Osteocyte (in vitro differentiated cells): ENCODE measurements at regions not wholly inside any gene's neighbourhood (a gene's known extent, or its start where the extent isn't known, plus 50 kb on each side); places are given as distances from the start of the nearest gene placed in this dataset.

Experiments
- DNase-seq: peaks from one replicate; pipeline ENCODE4 v3.0.0; 2021; ENCODE audit warnings: mixed read lengths; ENCODE audit not compliant: unreplicated experiment; ENCODE audit errors: extremely low spot score
- H3K27ac Mint-ChIP-seq: one replicate; pipeline ENCODE4 v1.8.0; 2021; ENCODE audit warnings: mild to moderate bottlenecking, mixed read lengths; ENCODE audit not compliant: unreplicated experiment
- H3K27me3 Mint-ChIP-seq: one replicate; pipeline ENCODE4 v1.8.0; 2021; ENCODE audit warnings: mixed read lengths; ENCODE audit not compliant: unreplicated experiment
- H3K36me3 Mint-ChIP-seq: one replicate; pipeline ENCODE4 v1.8.0; 2021; ENCODE audit warnings: mixed read lengths; ENCODE audit not compliant: unreplicated experiment
- H3K4me1 Mint-ChIP-seq: one replicate; pipeline ENCODE4 v1.8.0; 2021; ENCODE audit warnings: mixed read lengths; ENCODE audit not compliant: unreplicated experiment
- H3K4me3 Mint-ChIP-seq: one replicate; pipeline ENCODE4 v1.8.0; 2021; ENCODE audit warnings: mild to moderate bottlenecking, moderate library complexity, mixed read lengths; ENCODE audit not compliant: unreplicated experiment
- H3K9me3 Mint-ChIP-seq: one replicate; pipeline ENCODE4 v1.8.0; 2021; ENCODE audit warnings: mixed read lengths; ENCODE audit not compliant: unreplicated experiment
- CTCF ChIP-seq: fragments of 200-600 bp; sonication (generic); IDR thresholded peaks from 2 replicates; pipeline ENCODE4 v1.5.0; 2021; ENCODE audit warnings: antibody characterized with exemption, mild to moderate bottlenecking, moderate library complexity

GRCh38 chr22:19634226-19634975 lies 79.9 kb upstream of the SEPTIN5 start:
- peak; percentile 74 for DNase-seq
- TF ChIP-seq CTCF, result no peak
- no peaks in the 10 kb centered on the region for H3K27me3 Mint-ChIP-seq
- no peaks in the 10 kb centered on the region for H3K9me3 Mint-ChIP-seq
- no peak overlapping the region for H3K4me3 Mint-ChIP-seq
- H3K4me1 Mint-ChIP-seq, result peaks cover 8% of the 10 kb centered on the region
- no peak overlapping the region for H3K27ac Mint-ChIP-seq
- H3K36me3 Mint-ChIP-seq, result no peaks in the 10 kb centered on the region

- Mint-ChIP-seq H3K4me1 (peaks cover 7% of the 10 kb centered on the region), H3K27ac (no peak overlapping the region), H3K9me3 (no peaks in the 10 kb centered on the region), H3K36me3 (no peaks in the 10 kb centered on the region), H3K27me3 (peaks cover 2% of the 10 kb centered on the region), H3K4me3 (no peak overlapping the region)
- no peak for TF ChIP-seq CTCF
- peak; percentile 27 for DNase-seq
Observed at GRCh38 chr22:19635644-19636043, 78.7 kb upstream of the SEPTIN5 start.

- no peaks in the 10 kb centered on the region for H3K9me3 Mint-ChIP-seq
- no peak overlapping the region for H3K4me3 Mint-ChIP-seq
- no peaks in the 10 kb centered on the region for H3K36me3 Mint-ChIP-seq
- TF ChIP-seq CTCF, result no peak
- peaks cover 6% of the 10 kb centered on the region for H3K4me1 Mint-ChIP-seq
- peak; percentile 79 for DNase-seq
- peaks cover 7% of the 10 kb centered on the region for H3K27me3 Mint-ChIP-seq
- no peak overlapping the region for H3K27ac Mint-ChIP-seq
Observed at GRCh38 chr22:19636696-19637407, 77.5 kb upstream of the SEPTIN5 start.

- Mint-ChIP-seq H3K36me3 (no peaks in the 10 kb centered on the region), H3K4me1 (no peaks in the 10 kb centered on the region), H3K27ac (no peak overlapping the region), H3K27me3 (peaks cover 7% of the 10 kb centered on the region), H3K9me3 (no peaks in the 10 kb centered on the region), H3K4me3 (no peak overlapping the region)
- no peak for DNase-seq
- TF ChIP-seq CTCF, result no peak
Observed at GRCh38 chr22:19637408-19638281, 76.7 kb upstream of the SEPTIN5 start.
